HG03139 (cell line): ENCODE measurements at regions not wholly inside any gene's neighbourhood (a gene's known extent, or its start where the extent isn't known, plus 50 kb on each side); places are given as distances from the start of the nearest gene placed in this dataset.

ENCODE experiments used
- ATAC-seq: cut with Tn5 transposase; IDR thresholded peaks from one replicate; pipeline ENCODE4 v1.9.1; 2021; ENCODE audit not compliant: unreplicated experiment

DNA sequence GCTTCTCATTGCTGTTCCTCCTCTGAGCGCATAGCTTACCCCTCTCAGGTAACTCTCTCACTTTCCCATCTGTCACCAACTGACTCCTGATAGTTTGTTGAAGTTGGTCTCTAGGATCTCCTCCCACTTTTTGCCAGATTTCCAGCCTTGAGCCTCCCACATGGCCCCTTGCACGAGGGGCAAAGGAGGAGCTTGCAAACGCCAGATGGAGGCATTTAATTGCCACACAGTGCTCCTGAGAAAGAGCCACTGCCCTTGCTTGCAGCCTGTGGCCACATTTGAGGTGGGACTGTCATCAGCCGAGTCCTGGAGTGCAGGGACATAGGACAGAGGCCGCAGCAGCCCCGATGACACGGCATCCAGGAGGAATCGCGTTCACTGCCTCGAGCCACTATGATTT is 348.7 kb downstream of the SMOC2 start:
- ATAC-seq: no peak

DNA sequence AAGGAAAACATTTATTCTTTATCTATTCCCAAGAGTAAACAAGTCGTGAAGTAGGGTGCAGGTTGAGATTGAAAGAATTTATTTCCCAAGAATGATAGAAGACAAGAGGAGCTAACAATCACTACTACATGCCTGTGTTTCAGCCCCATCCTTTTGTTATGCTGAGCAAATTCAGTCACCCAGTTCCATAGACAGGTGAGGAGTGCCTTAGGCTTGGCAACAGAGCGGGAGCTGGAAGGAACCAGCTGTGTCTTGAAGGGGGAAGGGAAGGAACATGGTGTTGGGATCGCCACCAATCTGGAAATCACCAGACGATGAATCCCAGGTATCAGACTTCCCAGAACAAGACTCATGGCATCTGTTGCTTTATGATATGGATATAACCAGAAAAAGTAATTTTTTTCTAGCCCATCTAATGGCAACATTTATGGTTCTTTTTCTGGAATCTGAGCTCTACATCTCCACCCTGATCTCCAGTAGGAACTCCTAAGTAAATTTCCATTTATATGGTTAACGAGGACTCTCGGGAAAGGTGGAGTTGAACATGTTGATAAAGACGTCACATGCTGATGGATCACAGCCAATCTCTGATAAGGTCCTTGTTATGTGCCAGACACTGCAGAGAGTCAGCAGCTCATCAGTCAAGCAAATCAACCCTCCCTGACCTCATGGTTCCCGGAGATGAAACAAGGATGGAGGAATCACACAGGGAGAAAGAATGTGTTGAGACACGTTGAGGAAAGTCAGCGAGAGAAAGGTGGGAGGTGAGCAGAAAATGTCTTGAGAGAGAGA is 344.9 kb downstream of the SMOC2 start:
- ATAC-seq: no peak

DNA sequence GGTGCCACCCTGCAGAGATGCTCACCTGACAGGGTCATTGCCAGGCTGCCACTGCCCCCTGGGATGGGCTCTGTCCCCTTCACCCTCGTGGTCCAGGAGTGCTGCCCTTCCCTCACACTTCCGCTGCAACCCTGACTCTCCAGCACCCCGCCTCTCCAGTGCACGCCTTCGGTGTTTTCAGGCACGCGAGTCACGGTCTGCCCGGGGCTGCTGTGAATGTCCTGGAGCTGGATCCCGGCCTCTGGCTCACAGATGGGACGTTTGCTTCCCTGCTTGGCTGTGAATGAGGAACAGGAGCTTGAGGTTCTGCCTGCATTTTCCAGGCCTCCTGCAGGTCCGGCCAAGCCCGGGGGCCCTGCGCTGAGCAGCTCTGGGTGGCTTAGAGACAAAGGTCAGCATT is 343.4 kb downstream of the SMOC2 start:
- no peak for ATAC-seq

DNA sequence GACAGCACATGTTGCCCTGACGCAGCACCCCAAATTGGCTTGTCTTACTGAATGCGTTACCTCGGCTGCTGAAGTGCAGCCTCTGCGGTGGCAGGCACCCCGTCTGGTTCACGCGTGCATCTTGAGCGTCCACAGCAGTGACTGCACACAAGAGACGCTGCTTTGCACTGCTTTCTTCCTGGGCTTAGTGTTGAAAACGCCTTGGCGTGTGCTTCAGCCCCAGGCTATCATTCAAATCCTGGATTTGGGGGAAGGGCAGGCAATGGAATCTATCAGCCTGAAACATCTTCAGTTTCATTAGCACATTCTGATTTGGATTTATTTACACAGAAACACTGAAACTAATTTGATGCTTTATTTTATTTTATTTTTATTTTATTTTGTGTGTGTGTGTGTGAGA is 342.7 kb downstream of the SMOC2 start:
- ATAC-seq: no peak

DNA sequence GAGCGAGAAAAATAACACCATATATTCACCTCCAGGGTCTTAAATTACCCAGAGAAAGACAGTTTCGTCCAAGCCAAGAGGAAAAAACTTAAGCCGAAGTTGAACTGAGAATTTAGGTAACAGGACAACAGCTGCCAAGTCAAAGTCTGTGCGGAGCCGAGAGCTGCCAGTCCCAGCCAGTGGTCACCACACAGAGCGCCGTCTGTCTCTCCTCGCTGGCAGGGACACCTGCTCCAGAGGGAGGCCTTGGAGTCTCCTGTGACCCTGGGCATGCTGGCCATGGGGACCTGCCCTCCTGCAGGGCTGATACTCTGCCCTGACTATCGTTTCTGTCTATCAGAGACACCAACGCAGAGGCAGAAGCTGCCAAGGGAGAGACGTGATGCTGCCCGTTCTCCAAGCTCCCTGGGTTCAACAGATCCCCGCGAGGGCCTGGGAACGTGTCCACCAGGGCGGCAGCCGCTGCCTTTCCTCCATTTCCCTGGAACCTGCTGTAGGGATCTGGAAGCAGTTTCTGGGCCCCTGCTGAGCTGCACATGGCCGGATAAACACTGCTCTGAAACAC is 341.3 kb downstream of the SMOC2 start:
- ATAC-seq: no peak

DNA sequence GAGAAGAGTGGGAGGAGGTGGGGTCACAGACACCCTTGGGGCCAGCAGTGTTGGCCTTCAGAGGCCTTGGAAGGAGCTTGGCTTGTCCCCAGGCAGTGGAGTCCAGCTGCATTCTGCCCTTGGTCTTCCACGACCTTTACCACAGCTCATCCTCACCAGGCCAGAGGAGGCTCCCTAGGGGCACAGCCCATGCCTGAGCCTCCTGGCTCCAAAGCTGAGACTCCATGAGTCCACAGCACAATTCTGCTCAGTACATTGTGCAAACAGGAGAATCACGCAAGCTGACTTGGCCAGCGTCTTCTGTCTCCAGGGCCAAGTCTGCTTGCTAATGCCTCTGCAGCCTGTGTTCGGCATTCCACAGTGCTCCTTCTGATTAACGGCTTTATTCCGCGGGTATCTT is 337.2 kb downstream of the SMOC2 start:
- no peak for ATAC-seq

DNA sequence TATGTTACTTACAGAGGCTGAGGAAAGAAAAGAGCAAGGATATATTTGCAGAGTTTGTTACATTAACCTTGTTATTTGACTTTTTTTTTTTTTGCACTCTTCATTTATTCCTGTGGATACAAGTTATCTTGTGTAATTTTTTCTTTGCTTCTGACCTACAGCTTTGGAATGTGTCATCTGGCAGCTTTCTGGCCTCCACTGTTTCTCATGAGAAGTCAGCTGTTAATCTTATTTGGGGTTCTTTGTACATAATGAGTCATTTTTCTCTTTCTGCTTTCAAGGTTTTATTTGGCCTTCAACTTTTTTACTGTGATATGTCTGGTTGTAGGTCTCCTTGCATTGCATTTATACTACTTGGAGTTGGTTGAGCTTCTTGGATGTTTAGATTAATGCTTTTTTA is 333.4 kb downstream of the SMOC2 start:
- no peak for ATAC-seq

DNA sequence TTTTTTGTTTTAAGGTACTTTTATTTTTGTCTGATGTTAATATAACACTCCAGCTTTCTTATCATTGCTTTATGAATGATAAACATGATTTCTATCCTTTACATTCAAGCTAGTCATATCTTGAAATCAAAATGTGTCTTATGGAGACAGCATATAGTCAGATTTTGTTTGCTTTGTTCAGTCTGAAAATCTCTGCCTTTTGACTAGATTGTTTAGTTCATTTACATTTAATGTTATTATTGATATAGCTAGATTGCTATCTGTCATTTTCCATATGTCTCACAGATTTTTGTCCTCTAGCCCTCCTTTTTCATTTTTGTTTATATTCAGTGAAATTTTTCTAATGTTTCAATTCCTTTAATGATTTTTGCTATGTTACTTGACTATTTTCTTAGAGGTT is 332.8 kb downstream of the SMOC2 start:
- no peak for ATAC-seq

DNA sequence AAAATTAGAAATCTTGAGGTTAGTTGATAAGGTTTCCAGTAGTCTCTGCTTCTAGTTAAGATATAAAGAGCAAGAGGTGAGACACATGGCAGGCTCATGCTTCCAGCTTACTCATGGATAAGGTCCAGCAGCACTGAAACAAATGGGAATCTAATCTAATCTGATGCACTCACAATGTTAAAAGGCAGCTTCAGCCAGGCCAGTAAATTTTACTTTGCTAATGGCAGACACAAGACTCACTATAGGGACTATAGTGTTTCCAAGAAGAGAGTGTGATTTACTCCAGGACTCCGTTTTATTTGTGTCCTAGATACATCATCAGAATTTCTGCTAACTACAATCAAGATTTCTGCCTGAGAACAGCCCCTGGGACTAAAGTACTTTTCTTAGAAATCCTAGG is 324.8 kb downstream of the SMOC2 start:
- no peak for ATAC-seq

DNA sequence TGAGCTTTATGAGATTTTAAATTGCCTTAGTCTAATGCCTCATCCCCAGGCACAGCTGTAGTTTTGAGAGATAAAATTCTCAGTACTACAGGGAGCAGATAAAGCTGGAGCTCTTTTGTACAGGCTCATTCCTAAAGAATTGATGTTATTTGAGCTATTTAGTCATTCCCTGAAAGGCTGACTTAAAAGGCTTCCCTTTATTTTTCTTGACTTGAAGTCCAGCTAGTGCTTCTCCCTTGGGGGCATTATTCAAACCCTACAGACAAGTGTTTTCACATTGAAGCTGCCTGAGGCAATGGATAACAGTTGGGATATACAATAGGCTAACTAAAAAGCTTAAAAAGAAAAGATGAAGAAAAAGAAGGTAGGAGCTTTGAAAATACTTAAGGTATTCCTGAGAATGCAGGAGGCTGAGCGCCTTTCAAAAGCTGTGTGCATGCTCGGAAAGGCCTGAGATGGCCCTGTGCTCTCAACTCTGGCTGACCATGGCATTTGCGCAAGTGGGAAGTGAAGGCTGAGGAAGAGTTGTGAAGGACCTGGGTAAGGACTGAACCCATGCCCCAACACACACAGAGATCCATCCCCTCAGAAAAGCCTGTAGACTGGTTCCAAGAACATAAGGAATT is 315.1 kb downstream of the SMOC2 start:
- ATAC-seq: no peak

DNA sequence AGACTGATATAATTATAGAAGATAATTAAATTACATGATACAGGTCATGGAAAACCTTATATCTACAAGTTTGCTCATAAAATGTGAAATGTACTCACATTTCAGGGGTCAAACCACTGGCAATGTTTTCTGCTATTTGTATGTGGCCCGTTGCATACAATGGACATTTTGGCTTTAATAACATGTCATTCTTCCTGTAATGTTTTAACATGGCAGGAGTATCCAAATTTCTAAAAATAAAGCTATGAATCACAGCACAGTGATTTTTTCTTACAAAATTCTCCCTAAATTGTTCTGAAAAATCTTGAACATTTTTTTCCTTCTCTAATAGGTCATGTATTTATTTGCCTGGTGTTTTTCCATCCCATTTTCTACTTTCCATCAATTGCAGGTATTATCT is 305.7 kb downstream of the SMOC2 start:
- ATAC-seq: no peak

DNA sequence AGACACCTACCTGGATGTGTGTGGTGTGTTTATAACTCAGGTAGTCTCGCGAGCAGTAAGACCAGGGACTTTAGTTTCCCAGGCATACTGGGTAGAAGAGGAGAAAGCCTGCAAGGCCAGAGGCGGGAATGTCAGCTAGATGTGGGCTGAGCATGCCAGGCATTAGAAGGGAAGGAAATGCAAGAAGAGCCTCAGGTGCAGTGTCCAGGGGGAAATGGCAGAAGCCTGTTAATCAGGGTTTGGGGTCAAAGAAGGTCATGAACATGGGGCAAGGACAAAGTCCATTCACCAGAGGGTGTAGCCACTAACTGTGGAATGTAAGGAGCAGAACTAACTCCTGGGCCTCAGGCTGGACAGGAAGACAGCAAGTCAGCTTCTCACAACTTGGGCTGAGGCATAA is 305.0 kb downstream of the SMOC2 start:
- ATAC-seq: no peak

DNA sequence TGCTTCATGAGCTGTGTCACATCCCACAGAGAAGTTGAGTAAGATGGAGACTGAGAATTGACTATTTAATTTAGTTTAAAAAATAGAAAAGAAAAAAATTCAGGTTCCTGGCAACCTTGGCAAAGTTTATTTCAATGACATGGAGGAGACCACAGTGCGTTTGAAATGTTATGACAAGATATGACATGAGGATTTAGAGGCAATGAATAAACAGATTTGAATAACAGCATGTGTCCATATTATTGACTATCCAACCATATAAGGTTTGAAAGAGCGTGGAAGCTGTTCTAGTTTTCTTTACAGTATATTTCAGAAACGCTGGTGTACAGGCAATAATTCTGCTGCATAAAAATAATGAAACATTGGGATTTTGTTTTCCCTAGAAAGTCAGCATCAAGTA is 303.9 kb downstream of the SMOC2 start:
- no peak for ATAC-seq

DNA sequence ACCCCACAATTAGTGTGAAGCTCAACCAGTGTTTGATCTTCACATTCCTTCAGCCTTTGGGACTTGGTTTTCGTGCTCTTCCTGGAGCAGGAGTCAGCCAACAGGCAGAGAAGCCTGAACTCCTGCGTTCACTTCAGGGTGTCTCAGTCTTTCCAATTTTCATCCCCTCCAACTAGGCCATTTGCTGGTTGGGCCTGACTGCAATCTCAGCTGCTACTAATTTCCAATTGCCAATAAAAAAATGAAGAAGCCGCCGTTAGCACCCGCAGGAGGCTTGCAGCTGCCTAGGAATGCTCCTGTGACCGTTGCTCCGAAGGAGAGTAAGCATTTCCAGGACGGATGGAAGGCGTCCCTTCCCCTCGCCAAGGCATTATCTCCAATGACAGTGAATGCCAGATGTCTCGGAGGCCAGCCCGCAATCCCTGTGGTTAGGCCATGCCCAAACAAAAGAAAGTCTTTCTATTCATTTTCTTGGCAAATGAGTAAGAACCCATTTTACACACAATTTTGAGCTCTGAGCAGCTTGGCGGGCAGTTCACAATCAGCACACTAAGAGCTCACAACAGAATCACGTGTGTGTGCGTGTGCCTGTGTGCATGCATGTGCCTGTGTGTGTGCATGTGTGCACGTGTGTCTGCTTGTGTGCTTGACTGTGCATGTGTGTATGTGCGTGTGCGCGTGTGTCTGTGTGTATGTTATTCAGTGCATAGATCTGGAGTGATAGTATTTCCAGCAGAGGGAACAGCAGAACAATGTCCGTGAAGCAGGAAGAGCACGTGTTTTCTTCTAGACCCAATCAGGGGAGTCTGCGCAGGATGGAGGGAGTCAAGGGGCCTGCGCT is 301.2 kb downstream of the SMOC2 start:
- no peak for ATAC-seq

DNA sequence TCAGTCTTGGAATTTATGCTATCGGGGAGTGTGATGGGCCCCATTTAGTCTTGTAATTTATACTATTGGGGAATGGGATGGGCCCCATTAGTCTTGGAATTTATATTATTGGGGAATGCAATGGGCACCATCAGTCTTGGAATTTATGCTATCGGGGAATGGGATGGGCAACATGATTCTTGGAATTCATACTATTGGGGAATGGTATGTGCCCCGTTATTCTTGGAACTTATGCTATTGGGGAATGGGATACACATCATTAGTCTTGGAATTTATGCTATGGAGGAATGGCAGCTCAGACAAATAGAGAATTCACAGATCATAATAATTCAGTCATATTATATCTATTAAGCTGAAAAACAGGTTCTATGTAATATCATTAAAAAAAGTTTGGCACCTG is 300.3 kb downstream of the SMOC2 start:
- ATAC-seq: no peak

DNA sequence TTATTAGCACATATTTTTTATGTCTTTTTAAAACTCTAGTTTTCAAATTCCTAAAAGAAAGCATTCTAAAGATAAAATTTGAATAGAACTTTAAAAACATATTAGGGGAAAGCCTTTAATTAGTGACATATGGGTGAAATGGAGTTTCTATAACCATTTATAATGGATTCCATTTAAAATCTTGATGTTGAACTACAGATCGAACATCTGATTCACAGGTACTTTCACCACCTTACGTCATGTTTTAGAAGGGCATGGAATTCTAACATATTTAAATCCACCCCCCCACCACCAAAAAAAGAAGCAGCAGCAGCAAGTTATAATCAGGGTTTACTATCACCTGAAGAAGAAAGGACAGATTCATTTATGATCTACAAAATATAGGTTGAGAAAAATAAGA is 298.4 kb downstream of the SMOC2 start:
- no peak for ATAC-seq

DNA sequence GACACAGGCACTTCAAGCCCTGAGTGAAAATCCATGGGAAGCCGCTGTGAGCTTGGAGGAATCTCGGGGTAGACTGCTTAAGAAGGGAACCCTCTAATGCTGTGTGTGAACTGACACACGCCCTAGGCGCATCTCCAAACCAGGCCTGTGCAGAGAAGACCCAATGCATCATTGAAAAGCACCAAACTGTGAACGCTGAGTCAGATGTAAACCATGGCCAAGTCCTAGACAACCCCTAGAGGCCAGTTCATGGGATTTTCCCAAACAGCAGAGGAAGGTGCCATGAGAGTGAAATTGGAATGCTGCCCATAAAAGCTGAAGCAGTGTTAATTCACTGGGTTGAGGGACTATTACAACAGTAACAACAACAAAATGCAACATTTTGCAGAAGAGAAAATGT is 296.5 kb downstream of the SMOC2 start:
- ATAC-seq: no peak

DNA sequence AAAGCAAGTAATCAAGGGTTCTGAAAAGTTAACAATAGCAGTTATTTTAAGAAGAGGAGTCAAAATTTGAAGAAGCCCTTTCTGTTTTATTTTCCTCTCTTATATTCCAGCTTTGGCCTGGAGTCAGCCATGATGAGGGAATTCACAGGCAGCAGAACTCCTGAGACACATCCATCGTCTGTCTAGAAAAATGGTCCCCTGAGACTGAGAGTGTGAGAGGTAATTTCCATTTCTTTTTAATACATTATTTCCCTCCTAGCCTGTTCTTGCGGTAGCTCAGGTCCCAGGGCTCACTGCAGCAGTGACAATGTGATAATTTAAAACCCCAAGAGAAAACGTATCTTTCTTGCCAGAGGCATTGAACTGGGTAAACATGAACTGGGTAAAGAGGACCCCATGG is 296.0 kb downstream of the SMOC2 start:
- no peak for ATAC-seq

DNA sequence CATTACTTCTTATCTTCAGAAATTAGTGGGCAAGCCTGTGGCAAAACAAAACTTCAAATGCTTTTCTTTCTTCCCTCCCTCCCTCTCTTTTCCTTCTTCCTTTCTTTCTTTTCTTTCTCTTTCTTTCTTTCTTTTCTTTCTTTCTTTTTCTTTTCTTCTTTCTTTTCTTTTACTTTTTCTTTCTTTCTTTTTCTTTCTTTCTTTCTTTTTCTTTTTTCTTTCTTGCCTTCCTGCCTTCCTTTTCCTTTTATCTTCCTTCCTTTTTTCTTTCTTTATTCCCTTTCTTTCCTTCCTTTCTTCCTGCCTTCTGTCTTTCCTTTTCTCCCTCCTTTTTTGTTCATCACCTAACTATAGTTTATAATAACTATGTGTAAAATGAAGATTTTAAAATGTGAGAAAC is 295.1 kb downstream of the SMOC2 start:
- no peak for ATAC-seq

DNA sequence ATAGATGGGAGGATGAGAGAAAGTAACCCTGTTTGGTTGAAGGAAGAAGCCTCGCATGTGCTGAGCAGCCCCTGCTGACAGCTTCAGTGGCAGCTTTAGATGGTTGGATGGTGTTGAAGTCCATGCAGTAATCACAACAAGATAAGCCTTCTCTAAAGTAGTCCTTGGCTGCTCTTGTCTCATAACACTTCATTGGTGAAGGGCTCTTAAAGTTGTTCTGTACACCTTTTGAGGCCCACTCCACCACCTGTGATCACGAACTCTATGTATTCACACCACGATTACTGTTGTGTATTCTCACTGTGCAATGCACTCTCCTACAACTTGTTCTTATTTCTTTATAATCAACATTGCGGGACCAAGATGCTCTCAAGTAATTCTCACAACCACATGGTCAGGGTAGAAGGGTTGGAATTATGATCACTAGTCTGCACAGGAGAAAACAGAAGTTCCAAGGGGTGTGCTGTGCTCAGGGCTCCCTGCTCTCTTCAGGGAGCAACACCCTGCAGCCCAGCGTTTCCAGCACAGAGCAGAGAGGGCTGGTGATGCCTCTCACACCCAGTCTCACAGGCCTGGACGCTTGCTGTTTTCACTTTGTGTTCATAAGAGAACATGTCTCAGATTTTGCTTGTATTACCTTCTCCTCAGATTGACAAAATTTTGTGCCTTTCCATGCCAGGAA is 294.4 kb downstream of the SMOC2 start:
- no peak for ATAC-seq

DNA sequence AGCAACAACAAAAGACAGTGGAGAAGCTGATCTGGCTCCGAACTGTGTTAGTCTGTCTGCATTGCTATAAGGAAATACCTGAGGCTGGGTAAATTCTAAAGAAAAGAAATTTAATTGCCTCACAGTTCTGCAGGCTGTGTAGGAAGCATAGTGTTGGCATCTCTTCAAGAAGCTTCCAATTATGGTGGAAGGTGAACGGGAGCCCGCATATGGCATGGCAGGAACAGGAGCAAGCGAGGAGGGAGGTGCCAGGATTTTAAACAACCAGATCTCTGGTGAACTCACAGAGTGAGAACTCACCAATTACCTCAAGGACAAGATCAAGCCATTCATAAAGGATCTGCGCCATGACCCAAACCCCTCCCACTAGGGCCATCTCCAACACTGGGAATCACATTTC is 293.5 kb downstream of the SMOC2 start:
- ATAC-seq: no peak
